GM12875 (cell line): ENCODE measurements at regions not wholly inside any gene's neighbourhood (a gene's known extent, or its start where the extent isn't known, plus 50 kb on each side); places are given as distances from the start of the nearest gene placed in this dataset.
A peak's percentile ranks its signal among the peaks of the same experiment; 100 is the strongest.

Experiments used
- H3K4me3 ChIP-seq: one replicate; pipeline ENCODE4 v1.5.1; 2011; ENCODE audit warnings: low read depth, low read length, control low read depth
- CTCF ChIP-seq: IDR thresholded peaks from 2 replicates; pipeline ENCODE4 v1.5.1; 2011; ENCODE audit warnings: low read depth, mild to moderate bottlenecking, control low read depth, inconsistent platforms, low read length, moderate library complexity, borderline replicate concordance; ENCODE audit not compliant: insufficient read depth

- no peak for TF ChIP-seq CTCF
Observed at GRCh38 chr9:86445671-86446070, 91.5 kb upstream of the TUT7 start.

GRCh38 chr9:86443992-86444391 lies 89.8 kb upstream of the TUT7 start:
- TF ChIP-seq CTCF = no peak
- H3K4me3 ChIP-seq = no peak overlapping the region

More at GRCh38 chr9:86445671-86446070, 91.5 kb upstream of the TUT7 start:
- H3K4me3 ChIP-seq = no peak overlapping the region

GRCh38 chr9:86434039-86434726 lies 80.0 kb upstream of the TUT7 start:
- no peak overlapping the region for H3K4me3 ChIP-seq
- TF ChIP-seq CTCF = peak; percentile 57; the same call in 1 of the 2 replicates

- no peak for TF ChIP-seq CTCF
- no peak overlapping the region for H3K4me3 ChIP-seq
Observed at GRCh38 chr9:86424251-86424891, 70.2 kb upstream of the TUT7 start.

GRCh38 chr9:86413971-86414880 lies 60.0 kb upstream of the TUT7 start:
- TF ChIP-seq CTCF = peak; percentile 32; the same call in 1 of the 2 replicates
- no peak overlapping the region for H3K4me3 ChIP-seq

- TF ChIP-seq CTCF = no peak
- no peak overlapping the region for H3K4me3 ChIP-seq
Observed at GRCh38 chr9:86410281-86410680, 56.1 kb upstream of the TUT7 start.
